Liver (tissue), 8 donors: ENCODE measurements at regions not wholly inside any gene's neighbourhood (a gene's known extent, or its start where the extent isn't known, plus 50 kb on each side); places are given as distances from the start of the nearest gene placed in this dataset.
"Not testable (repeated sequence)": the region's sequence is repeated elsewhere in the genome, so short reads cannot be mapped to it uniquely, and the experiment has no call there.

Experiments
- DNase-seq: peaks from one replicate; pipeline ENCODE4 v3.0.0-alpha.2; 2017; ENCODE audit warnings: low spot score
- H3K27ac ChIP-seq, 2 donors: one replicate each; pipeline ENCODE4 v1.7.0; 2013; ENCODE audit warnings: inconsistent platforms in 2 of 2, low read length in 2 of 2, control low read depth in 1 of 2, low read depth in 1 of 2, mild to moderate bottlenecking in 1 of 2
- H3K27me3 ChIP-seq, 4 donors: one replicate each; pipeline versions ENCODE4 v1.6.1 to v1.7.0; 2013; ENCODE audit warnings: low read length in 3 of 4, inconsistent platforms in 1 of 4, mild to moderate bottlenecking in 1 of 4, moderate library complexity in 1 of 4; ENCODE audit not compliant: control insufficient read depth in 4 of 4, insufficient read depth in 4 of 4
- H3K36me3 ChIP-seq, 4 donors: one replicate each; pipeline versions ENCODE4 v1.6.1 to v1.7.0; 2013; ENCODE audit warnings: low read length in 3 of 4, mild to moderate bottlenecking in 3 of 4, low read depth in 1 of 4, moderate library complexity in 1 of 4; ENCODE audit not compliant: control insufficient read depth in 4 of 4, insufficient read depth in 3 of 4
- H3K4me1 ChIP-seq, 4 donors: one replicate each; pipeline versions ENCODE4 v1.6.1 to v1.7.0; 2013; ENCODE audit warnings: low read length in 3 of 4, mild to moderate bottlenecking in 3 of 4, moderate library complexity in 1 of 4; ENCODE audit not compliant: control insufficient read depth in 4 of 4, insufficient read depth in 4 of 4
- H3K4me3 ChIP-seq, 3 donors: one replicate each; pipeline versions ENCODE4 v1.6.1 to v1.7.0; 2013; ENCODE audit warnings: low read length in 3 of 3, control low read depth in 1 of 3, low read depth in 1 of 3, mild to moderate bottlenecking in 1 of 3
- H3K9ac ChIP-seq, 2 donors: one replicate each; pipeline ENCODE4 v1.7.0; 2013; ENCODE audit warnings: low read length in 2 of 2, mild to moderate bottlenecking in 2 of 2, moderate library complexity in 2 of 2, control low read depth in 1 of 2, low read depth in 1 of 2
- H3K9me3 ChIP-seq, 4 donors: one replicate each; pipeline versions ENCODE4 v1.6.1 to v1.7.0; 2013; ENCODE audit warnings: low read length in 3 of 4; ENCODE audit not compliant: control insufficient read depth in 4 of 4
- ATF3 ChIP-seq: IDR thresholded peaks from 2 replicates; pipeline ENCODE4 v1.6.1; 2016; ENCODE audit warnings: antibody characterized with exemption
- CTCF ChIP-seq: fragments of 150-350 bp; IDR thresholded peaks from 2 replicates; pipeline ENCODE4 v1.5.1; 2017; ENCODE audit warnings: improper control_type of control experiment, low read depth, low read length; ENCODE audit not compliant: missing input control
- EGR1 ChIP-seq, 2 donors: IDR thresholded peaks; 2 replicates each; pipeline ENCODE4 v1.6.1; 2016 to 2018; ENCODE audit warnings: antibody characterized with exemption in 2 of 2, low read depth in 2 of 2
- FOXA1 ChIP-seq: IDR thresholded peaks from 2 replicates; pipeline ENCODE4 v1.6.1; 2016; ENCODE audit warnings: antibody characterized with exemption
- FOXA2 ChIP-seq: IDR thresholded peaks from 2 replicates; pipeline ENCODE4 v1.6.1; 2016; ENCODE audit warnings: antibody characterized with exemption
- GABPA ChIP-seq, 2 donors: IDR thresholded peaks in 1 of 2; conservative IDR thresholded peaks in 1 of 2; 2 replicates each; pipeline ENCODE4 v1.6.1; 2016; ENCODE audit warnings: antibody characterized with exemption in 2 of 2, mild to moderate bottlenecking in 1 of 2, moderate library complexity in 1 of 2
- HNF4A ChIP-seq, 2 donors: conservative IDR thresholded peaks; 2 replicates each; pipeline ENCODE4 v1.6.1; 2016; ENCODE audit warnings: antibody characterized with exemption in 2 of 2, mild to moderate bottlenecking in 2 of 2
- HNF4G ChIP-seq: IDR thresholded peaks from 2 replicates; pipeline ENCODE4 v1.6.1; 2016; ENCODE audit warnings: antibody characterized with exemption
- MAX ChIP-seq: IDR thresholded peaks from 2 replicates; pipeline ENCODE4 v1.6.1; 2016; ENCODE audit warnings: antibody characterized with exemption
- NR2F2 ChIP-seq: IDR thresholded peaks from 2 replicates; pipeline ENCODE4 v1.6.1; 2016; ENCODE audit warnings: antibody characterized with exemption
- RAD21 ChIP-seq, 2 donors: IDR thresholded peaks; 2 replicates each; pipeline ENCODE4 v1.6.1; 2016; ENCODE audit warnings: antibody characterized with exemption in 2 of 2, mild to moderate bottlenecking in 2 of 2
- REST ChIP-seq: IDR thresholded peaks from 2 replicates; pipeline ENCODE4 v1.6.1; 2016; ENCODE audit warnings: antibody characterized with exemption, mild to moderate bottlenecking
- RXRA ChIP-seq, 2 donors: IDR thresholded peaks; 2 replicates each; pipeline ENCODE4 v1.6.1; 2017 to 2018; ENCODE audit warnings: antibody characterized with exemption in 2 of 2, mild to moderate bottlenecking in 1 of 2
- SP1 ChIP-seq: IDR thresholded peaks from 2 replicates; pipeline ENCODE4 v1.6.1; 2018; ENCODE audit warnings: antibody characterized with exemption, mild to moderate bottlenecking
- TAF1 ChIP-seq: conservative IDR thresholded peaks from 2 replicates; pipeline ENCODE4 v1.6.1; 2016; ENCODE audit warnings: antibody characterized with exemption, mild to moderate bottlenecking
- YY1 ChIP-seq: IDR thresholded peaks from 2 replicates; pipeline ENCODE4 v1.6.1; 2016; ENCODE audit warnings: antibody characterized with exemption, mild to moderate bottlenecking
- ZBTB33 ChIP-seq: IDR thresholded peaks from 2 replicates; pipeline ENCODE4 v1.6.1; 2016; ENCODE audit warnings: antibody characterized with exemption
- WGBS: extraction: QIAGEN DNeasy Blood & Tissue Kit; methylation state at CpG from one replicate; pipeline ENCODE4 v1.1.7; 2013; 5-methylcytosine and 5-hydroxymethylcytosine counted together
- donor health status: healthy.
- donor health status: healthy.
- donor health status: healthy.
- donor health status: healthy.
- donor health status: healthy.

GRCh38 chr3:169007145-169007544, 656.4 kb downstream of the MECOM start:
- no peak for DNase-seq
- Histone ChIP-seq H3K27me3 (no peaks in the 10 kb centered on the region), H3K4me1 (no peaks in the 10 kb centered on the region), H3K9ac (no peak overlapping the region), H3K36me3 (no peaks in the 10 kb centered on the region), H3K27ac (no peak overlapping the region), H3K4me3 (no peak overlapping the region), H3K9me3 (no peaks in the 10 kb centered on the region)
- TF ChIP-seq GABPA (IDR thresholded peaks at IDR 0.05 in 1 of 2, conservative IDR thresholded peaks at IDR 0.05 in 1 of 2) = no peak
- TF ChIP-seq ATF3 = no peak
- no peak for TF ChIP-seq MAX
- no peak for TF ChIP-seq REST
- no peak for TF ChIP-seq FOXA1
- no peak for TF ChIP-seq SP1
- no peak for TF ChIP-seq ZBTB33
- no peak for TF ChIP-seq RAD21 (IDR thresholded peaks at IDR 0.05)
- TF ChIP-seq HNF4G = no peak
- TF ChIP-seq RXRA (IDR thresholded peaks at IDR 0.05) = no peak
- TF ChIP-seq NR2F2 = no peak
- no peak for TF ChIP-seq EGR1 (IDR thresholded peaks at IDR 0.05; ENCODE audit: low read depth in 2 of 2)
- 77% methylated on average over 2 of the region's 2 CpGs for WGBS

- not testable (repeated sequence) for DNase-seq, H3K4me3 ChIP-seq, H3K36me3 ChIP-seq, H3K9me3 ChIP-seq, H3K4me1 ChIP-seq, H3K27me3 ChIP-seq, H3K9ac ChIP-seq, H3K27ac ChIP-seq
- 97% methylated on average over 5 of the region's 5 CpGs for WGBS
Observed at GRCh38 chr3:169006398-169006797, 657.1 kb downstream of the MECOM start.

- no peak for TF ChIP-seq HNF4A (conservative IDR thresholded peaks at IDR 0.05)
- no peak for TF ChIP-seq ATF3
- TF ChIP-seq YY1 = no peak
- no peak for TF ChIP-seq GABPA (IDR thresholded peaks at IDR 0.05 in 1 of 2, conservative IDR thresholded peaks at IDR 0.05 in 1 of 2)
- TF ChIP-seq MAX = no peak
- no peak for TF ChIP-seq SP1
- no peak for TF ChIP-seq CTCF
- no peak for TF ChIP-seq FOXA2
- TF ChIP-seq NR2F2 = no peak
- TF ChIP-seq FOXA1 = no peak
- no peak for TF ChIP-seq TAF1
- no peak for DNase-seq
- no peaks in the 10 kb centered on the region for H3K36me3 ChIP-seq
Observed at GRCh38 chr3:169002689-169003088, 660.8 kb downstream of the MECOM start.

More at GRCh38 chr3:169002689-169003088, 660.8 kb downstream of the MECOM start:
- Histone ChIP-seq H3K27ac (no peak overlapping the region), H3K4me3 (no peak overlapping the region), H3K27me3 (no peaks in the 10 kb centered on the region), H3K9ac (no peak overlapping the region), H3K9me3 (no peaks in the 10 kb centered on the region), H3K4me1 (peaks cover 0 to 2% (median 0%) of the 10 kb centered on the region in 4 donors)
